22Rv1 (cell line): ENCODE measurements at regions not wholly inside any gene's neighbourhood (a gene's known extent, or its start where the extent isn't known, plus 50 kb on each side); places are given as distances from the start of the nearest gene placed in this dataset.

Experiments used
- CTCF ChIP-seq: fragments of 450-650 bp; IDR thresholded peaks from 2 replicates; pipeline ENCODE4 v1.5.1; 2017; ENCODE audit warnings: mild to moderate bottlenecking
- ZFX ChIP-seq: fragments of 450-650 bp; IDR thresholded peaks from 2 replicates; pipeline ENCODE4 v1.6.1; 2017; ENCODE audit warnings: antibody characterized with exemption, borderline replicate concordance

- TF ChIP-seq CTCF: no peak
- no peak for TF ChIP-seq ZFX
These were observed 516.6 kb downstream of the SLITRK1 start for GRCh38 chr13:83365723-83366122.
